ENCODE measurements at regions not wholly inside any gene's neighbourhood (a gene's known extent, or its start where the extent isn't known, plus 50 kb on each side); places are given as distances from the start of the nearest gene placed in this dataset.
"Not testable (repeated sequence)": the region's sequence is repeated elsewhere in the genome, so short reads cannot be mapped to it uniquely, and the experiment has no call there.

DNA sequence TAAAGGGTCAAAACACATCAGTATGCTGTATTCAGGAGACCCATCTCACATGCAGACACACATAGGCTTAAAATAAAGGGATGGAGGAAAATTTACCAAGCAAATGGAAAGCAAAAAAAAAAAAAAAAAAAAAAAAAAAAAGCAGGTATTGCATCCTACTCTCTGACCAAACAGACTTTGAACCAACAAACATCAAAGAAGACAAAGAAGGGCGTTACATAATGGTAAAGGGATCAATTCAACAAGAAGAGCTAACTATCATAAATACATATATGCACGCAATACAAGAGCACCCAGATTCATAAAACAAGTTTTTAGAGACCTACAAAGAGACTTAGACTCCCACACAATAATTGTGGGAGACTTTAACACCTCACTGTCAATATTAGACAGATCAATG, 253.7 kb upstream of the ACO1 start:
- not testable (repeated sequence) for TF ChIP-seq POLR2AphosphoS5 (IDR thresholded peaks at IDR 0.05)
- TF ChIP-seq, protein P1, sequence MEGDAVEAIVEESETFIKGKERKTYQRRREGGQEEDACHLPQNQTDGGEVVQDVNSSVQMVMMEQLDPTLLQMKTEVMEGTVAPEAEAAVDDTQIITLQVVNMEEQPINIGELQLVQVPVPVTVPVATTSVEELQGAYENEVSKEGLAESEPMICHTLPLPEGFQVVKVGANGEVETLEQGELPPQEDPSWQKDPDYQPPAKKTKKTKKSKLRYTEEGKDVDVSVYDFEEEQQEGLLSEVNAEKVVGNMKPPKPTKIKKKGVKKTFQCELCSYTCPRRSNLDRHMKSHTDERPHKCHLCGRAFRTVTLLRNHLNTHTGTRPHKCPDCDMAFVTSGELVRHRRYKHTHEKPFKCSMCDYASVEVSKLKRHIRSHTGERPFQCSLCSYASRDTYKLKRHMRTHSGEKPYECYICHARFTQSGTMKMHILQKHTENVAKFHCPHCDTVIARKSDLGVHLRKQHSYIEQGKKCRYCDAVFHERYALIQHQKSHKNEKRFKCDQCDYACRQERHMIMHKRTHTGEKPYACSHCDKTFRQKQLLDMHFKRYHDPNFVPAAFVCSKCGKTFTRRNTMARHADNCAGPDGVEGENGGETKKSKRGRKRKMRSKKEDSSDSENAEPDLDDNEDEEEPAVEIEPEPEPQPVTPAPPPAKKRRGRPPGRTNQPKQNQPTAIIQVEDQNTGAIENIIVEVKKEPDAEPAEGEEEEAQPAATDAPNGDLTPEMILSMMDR (IDR thresholded peaks at IDR 0.05) = not testable (repeated sequence)

Measured in sigmoid colon (tissue), 4 donors.